Loucy (cell line): ENCODE measurements at regions not wholly inside any gene's neighbourhood (a gene's known extent, or its start where the extent isn't known, plus 50 kb on each side); places are given as distances from the start of the nearest gene placed in this dataset.

Source experiments
- H2AFZ ChIP-seq: fragments of 200-600 bp; sonication (generic); 2 replicates; pipeline ENCODE4 v1.6.0; 2016; ENCODE audit warnings: antibody characterized with exemption, mild to moderate bottlenecking, low read length, moderate library complexity
- H3F3A ChIP-seq: fragments of 200-600 bp; 2 replicates; pipeline ENCODE4 v1.6.0; 2016; ENCODE audit warnings: antibody characterized with exemption, low read depth, mild to moderate bottlenecking
- H3K27me3 ChIP-seq: fragments of 200-600 bp; sonication (generic); 2 replicates; pipeline ENCODE4 v1.6.1; 2014; ENCODE audit warnings: low read length, mild to moderate bottlenecking; ENCODE audit not compliant: insufficient read depth, poor library complexity, severe bottlenecking
- H3K36me3 ChIP-seq: fragments of 200-600 bp; sonication (generic); 2 replicates; pipeline ENCODE4 v1.6.1; 2016; ENCODE audit warnings: low read length; ENCODE audit not compliant: insufficient read depth
- H3K4me1 ChIP-seq: fragments of 200-600 bp; sonication (generic); 2 replicates; pipeline ENCODE4 v1.5.1; 2014; ENCODE audit warnings: low read length, mild to moderate bottlenecking; ENCODE audit not compliant: insufficient read depth, poor library complexity, severe bottlenecking
- H3K4me2 ChIP-seq: fragments of 200-600 bp; sonication (generic); 2 replicates; pipeline ENCODE4 v1.6.0; 2014; ENCODE audit warnings: antibody characterized with exemption, low read length, low read depth, mild to moderate bottlenecking; ENCODE audit not compliant: poor library complexity, severe bottlenecking
- H3K4me3 ChIP-seq: fragments of 200-600 bp; sonication (generic); 2 replicates; pipeline ENCODE4 v1.5.1; 2014; ENCODE audit warnings: low read length, mild to moderate bottlenecking, mixed read lengths; ENCODE audit not compliant: poor library complexity, severe bottlenecking
- H3K79me2 ChIP-seq: fragments of 200-600 bp; sonication (generic); 2 replicates; pipeline ENCODE4 v1.6.1; 2014; ENCODE audit warnings: low read length; ENCODE audit not compliant: insufficient read depth
- H3K9ac ChIP-seq: fragments of 200-600 bp; sonication (generic); 2 replicates; pipeline ENCODE4 v1.6.0; 2014; ENCODE audit warnings: mild to moderate bottlenecking, low read depth, low read length, moderate library complexity; ENCODE audit not compliant: poor library complexity, severe bottlenecking
- H3K9me2 ChIP-seq: fragments of 200-600 bp; sonication (generic); replicated peaks from 2 replicates; pipeline ENCODE4 v1.6.1; 2016; ENCODE audit warnings: low read depth, low read length, mixed read lengths
- H3K9me3 ChIP-seq: fragments of 200-600 bp; sonication (generic); 2 replicates; pipeline ENCODE4 v1.6.1; 2014; ENCODE audit warnings: mild to moderate bottlenecking, antibody characterized with exemption, low read length, low read depth; ENCODE audit not compliant: insufficient read depth
- H4K20me1 ChIP-seq: fragments of 200-600 bp; sonication (generic); 2 replicates; pipeline ENCODE4 v1.6.0; 2014; ENCODE audit warnings: antibody characterized with exemption, low read length, mild to moderate bottlenecking; ENCODE audit not compliant: insufficient read depth, poor library complexity, severe bottlenecking
- EZH2phosphoT487 ChIP-seq: fragments of 200-600 bp; IDR thresholded peaks from 2 replicates; pipeline ENCODE4 v1.6.1; 2018; ENCODE audit warnings: antibody characterized with exemption, mild to moderate bottlenecking, moderate library complexity, borderline replicate concordance
- TF ChIP-seq, protein P1 (sequence below): fragments of 200-600 bp; sonication (generic); conservative IDR thresholded peaks from 2 replicates; pipeline ENCODE4 v1.5.1; 2014; ENCODE audit warnings: mild to moderate bottlenecking, antibody characterized with exemption, low read length

DNA sequence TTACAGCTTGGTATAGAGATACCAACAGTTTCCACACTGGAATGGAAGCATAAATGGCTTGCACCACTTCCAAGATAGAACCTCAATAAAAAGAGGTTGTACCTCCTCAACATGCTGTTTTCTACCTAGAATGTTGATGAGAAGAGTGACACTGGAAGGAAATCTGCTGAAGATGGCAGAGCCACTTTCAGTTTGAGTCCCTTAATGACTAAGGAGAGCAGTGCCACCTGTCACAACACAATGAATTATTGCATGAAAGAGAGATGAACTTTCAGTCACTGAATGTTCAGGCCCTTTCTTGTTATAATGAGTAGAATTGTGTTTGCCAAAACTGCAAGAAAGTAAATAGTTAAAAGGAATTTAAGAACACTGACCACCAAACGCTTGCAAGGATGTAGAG, 958.5 kb downstream of the DTWD2 start:
- Histone ChIP-seq H3K4me1 (no peaks in the 10 kb centered on the region), H3K27me3 (no peaks in the 10 kb centered on the region), H3K4me3 (no peak overlapping the region), H3K4me2 (no peak overlapping the region), H4K20me1 (no peaks in the 10 kb centered on the region), H3K9ac (no peak overlapping the region), H3F3A (no peaks in the 10 kb centered on the region), H3K79me2 (no peaks in the 10 kb centered on the region), H3K9me2 (no peaks in the 10 kb centered on the region), H3K9me3 (no peaks in the 10 kb centered on the region), H2AFZ (no peak overlapping the region), H3K36me3 (no peaks in the 10 kb centered on the region)
- TF ChIP-seq, protein P1, sequence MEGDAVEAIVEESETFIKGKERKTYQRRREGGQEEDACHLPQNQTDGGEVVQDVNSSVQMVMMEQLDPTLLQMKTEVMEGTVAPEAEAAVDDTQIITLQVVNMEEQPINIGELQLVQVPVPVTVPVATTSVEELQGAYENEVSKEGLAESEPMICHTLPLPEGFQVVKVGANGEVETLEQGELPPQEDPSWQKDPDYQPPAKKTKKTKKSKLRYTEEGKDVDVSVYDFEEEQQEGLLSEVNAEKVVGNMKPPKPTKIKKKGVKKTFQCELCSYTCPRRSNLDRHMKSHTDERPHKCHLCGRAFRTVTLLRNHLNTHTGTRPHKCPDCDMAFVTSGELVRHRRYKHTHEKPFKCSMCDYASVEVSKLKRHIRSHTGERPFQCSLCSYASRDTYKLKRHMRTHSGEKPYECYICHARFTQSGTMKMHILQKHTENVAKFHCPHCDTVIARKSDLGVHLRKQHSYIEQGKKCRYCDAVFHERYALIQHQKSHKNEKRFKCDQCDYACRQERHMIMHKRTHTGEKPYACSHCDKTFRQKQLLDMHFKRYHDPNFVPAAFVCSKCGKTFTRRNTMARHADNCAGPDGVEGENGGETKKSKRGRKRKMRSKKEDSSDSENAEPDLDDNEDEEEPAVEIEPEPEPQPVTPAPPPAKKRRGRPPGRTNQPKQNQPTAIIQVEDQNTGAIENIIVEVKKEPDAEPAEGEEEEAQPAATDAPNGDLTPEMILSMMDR = no peak
- no peak for TF ChIP-seq EZH2phosphoT487

DNA sequence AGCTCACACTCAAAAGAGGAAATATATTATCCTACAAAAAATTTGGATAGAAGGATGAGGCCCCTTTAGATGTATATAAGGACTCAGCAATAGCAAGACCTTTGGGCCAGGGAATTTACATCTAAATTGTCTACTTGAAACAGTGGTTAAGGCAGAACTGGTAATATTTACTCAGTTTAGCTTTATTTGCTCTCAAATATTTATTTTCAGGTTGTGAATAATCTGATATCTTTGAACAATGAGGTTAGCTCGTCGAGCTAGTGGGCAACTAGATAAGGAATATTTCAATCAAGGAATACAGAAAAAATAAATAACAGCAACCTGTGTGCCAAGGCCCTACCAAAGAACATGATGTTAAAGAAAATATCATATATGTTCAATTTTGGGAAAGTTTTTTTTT, 966.3 kb downstream of the DTWD2 start:
- no peaks in the 10 kb centered on the region for H3F3A ChIP-seq
- H3K79me2 ChIP-seq = no peaks in the 10 kb centered on the region
- no peak overlapping the region for H3K4me3 ChIP-seq
- H3K9ac ChIP-seq = no peak overlapping the region
- H2AFZ ChIP-seq = no peak overlapping the region
- H3K9me3 ChIP-seq = no peaks in the 10 kb centered on the region
- H3K4me2 ChIP-seq = no peak overlapping the region
- no peaks in the 10 kb centered on the region for H3K9me2 ChIP-seq
- no peaks in the 10 kb centered on the region for H4K20me1 ChIP-seq
- no peaks in the 10 kb centered on the region for H3K4me1 ChIP-seq
- no peak for TF ChIP-seq EZH2phosphoT487
- TF ChIP-seq, protein P1 = no peak
- H3K27me3 ChIP-seq = no peaks in the 10 kb centered on the region
- no peaks in the 10 kb centered on the region for H3K36me3 ChIP-seq

DNA sequence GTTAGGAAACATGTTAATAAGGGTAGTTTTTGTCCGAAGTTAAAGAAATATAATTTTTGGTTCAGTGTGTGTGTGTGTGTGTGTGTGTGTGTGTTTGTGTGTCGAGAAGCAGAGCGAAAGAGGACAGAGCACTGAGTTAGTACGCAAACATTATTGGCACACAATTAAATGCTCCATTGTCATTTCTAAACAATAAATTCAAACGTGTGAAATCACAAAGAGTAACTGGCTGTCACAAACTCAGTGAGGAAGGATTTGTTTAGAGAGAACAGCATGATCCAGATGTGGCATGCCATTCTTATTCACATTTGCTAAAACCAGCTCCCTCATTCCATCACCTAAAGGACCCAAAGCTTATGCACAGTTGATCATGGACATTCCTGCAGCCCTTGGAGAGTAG, 970.8 kb downstream of the DTWD2 start:
- Histone ChIP-seq H3K4me2 (no peak overlapping the region), H4K20me1 (no peaks in the 10 kb centered on the region), H3K9me3 (no peaks in the 10 kb centered on the region), H3F3A (no peaks in the 10 kb centered on the region), H2AFZ (no peak overlapping the region), H3K36me3 (no peaks in the 10 kb centered on the region), H3K27me3 (no peaks in the 10 kb centered on the region), H3K79me2 (no peaks in the 10 kb centered on the region), H3K9ac (no peak overlapping the region), H3K4me3 (no peak overlapping the region), H3K9me2 (no peaks in the 10 kb centered on the region), H3K4me1 (no peaks in the 10 kb centered on the region)
- TF ChIP-seq, protein P1 = no peak
- TF ChIP-seq EZH2phosphoT487 = no peak
